ENCODE measurements at regions not wholly inside any gene's neighbourhood (a gene's known extent, or its start where the extent isn't known, plus 50 kb on each side); places are given as distances from the start of the nearest gene placed in this dataset.
"Not testable (repeated sequence)": the region's sequence is repeated elsewhere in the genome, so short reads cannot be mapped to it uniquely, and the experiment has no call there.

GRCh38 chr3:3433711-3434110 is 254.2 kb upstream of the CRBN start:
- ATAC-seq, result no peak

GRCh38 chr3:3429841-3430240 is 250.3 kb upstream of the CRBN start:
- no peak for ATAC-seq

- ATAC-seq, result not testable (repeated sequence)
Observed at GRCh38 chr3:3407707-3408106, 228.2 kb upstream of the CRBN start.

GRCh38 chr3:3405131-3405530 is 225.6 kb upstream of the CRBN start:
- ATAC-seq, result no peak

- no peak for ATAC-seq
Observed at GRCh38 chr3:3403700-3404099, 224.2 kb upstream of the CRBN start.

- ATAC-seq, result no peak
Observed at GRCh38 chr3:3392946-3393345, 213.5 kb upstream of the CRBN start.

GRCh38 chr3:3383461-3383860 is 204.0 kb upstream of the CRBN start:
- ATAC-seq, result no peak

GRCh38 chr3:3372210-3372777 is 192.8 kb upstream of the CRBN start:
- ATAC-seq, result no peak

GRCh38 chr3:3368306-3368705 is 188.8 kb upstream of the CRBN start:
- no peak for ATAC-seq

- no peak for ATAC-seq
Observed at GRCh38 chr3:3366386-3366785, 186.9 kb upstream of the CRBN start.

GRCh38 chr3:3365716-3366115 is 186.2 kb upstream of the CRBN start:
- ATAC-seq, result no peak

GRCh38 chr3:3356846-3357245 is 177.4 kb upstream of the CRBN start:
- ATAC-seq, result no peak

GRCh38 chr3:3355442-3355841 is 176.0 kb upstream of the CRBN start:
- ATAC-seq, result no peak

- ATAC-seq, result no peak
Observed at GRCh38 chr3:3353153-3353552, 173.7 kb upstream of the CRBN start.

- ATAC-seq, result no peak
Observed at GRCh38 chr3:3351226-3351625, 171.7 kb upstream of the CRBN start.

GRCh38 chr3:3347056-3347455 is 167.6 kb upstream of the CRBN start:
- not testable (repeated sequence) for ATAC-seq

GRCh38 chr3:3346556-3346955 is 167.1 kb upstream of the CRBN start:
- ATAC-seq, result no peak

- no peak for ATAC-seq
Observed at GRCh38 chr3:3342141-3342540, 162.7 kb upstream of the CRBN start.

- ATAC-seq, result no peak
Observed at GRCh38 chr3:3340965-3341895, 161.7 kb upstream of the CRBN start.

GRCh38 chr3:3340526-3340925 is 161.0 kb upstream of the CRBN start:
- no peak for ATAC-seq

- ATAC-seq, result no peak
Observed at GRCh38 chr3:3335903-3336302, 156.4 kb upstream of the CRBN start.

- ATAC-seq, result no peak
Observed at GRCh38 chr3:3334491-3334890, 155.0 kb upstream of the CRBN start.

GRCh38 chr3:3333571-3333970 is 154.1 kb upstream of the CRBN start:
- no peak for ATAC-seq

- ATAC-seq, result no peak
Observed at GRCh38 chr3:3316521-3316920, 137.0 kb upstream of the CRBN start.

All from activated CD4-positive, CD25-positive, alpha-beta regulatory T cell treated with anti-CD3 and anti-CD28 coated beads, Interleukin-2, amount 50 U/mL, for 24 hours (primary cell).